ENCODE measurements at regions not wholly inside any gene's neighbourhood (a gene's known extent, or its start where the extent isn't known, plus 50 kb on each side); places are given as distances from the start of the nearest gene placed in this dataset.

GRCh38 chr2:23321751-23322150 lies 63.2 kb upstream of the KLHL29 start:
- TF ChIP-seq, protein P1, sequence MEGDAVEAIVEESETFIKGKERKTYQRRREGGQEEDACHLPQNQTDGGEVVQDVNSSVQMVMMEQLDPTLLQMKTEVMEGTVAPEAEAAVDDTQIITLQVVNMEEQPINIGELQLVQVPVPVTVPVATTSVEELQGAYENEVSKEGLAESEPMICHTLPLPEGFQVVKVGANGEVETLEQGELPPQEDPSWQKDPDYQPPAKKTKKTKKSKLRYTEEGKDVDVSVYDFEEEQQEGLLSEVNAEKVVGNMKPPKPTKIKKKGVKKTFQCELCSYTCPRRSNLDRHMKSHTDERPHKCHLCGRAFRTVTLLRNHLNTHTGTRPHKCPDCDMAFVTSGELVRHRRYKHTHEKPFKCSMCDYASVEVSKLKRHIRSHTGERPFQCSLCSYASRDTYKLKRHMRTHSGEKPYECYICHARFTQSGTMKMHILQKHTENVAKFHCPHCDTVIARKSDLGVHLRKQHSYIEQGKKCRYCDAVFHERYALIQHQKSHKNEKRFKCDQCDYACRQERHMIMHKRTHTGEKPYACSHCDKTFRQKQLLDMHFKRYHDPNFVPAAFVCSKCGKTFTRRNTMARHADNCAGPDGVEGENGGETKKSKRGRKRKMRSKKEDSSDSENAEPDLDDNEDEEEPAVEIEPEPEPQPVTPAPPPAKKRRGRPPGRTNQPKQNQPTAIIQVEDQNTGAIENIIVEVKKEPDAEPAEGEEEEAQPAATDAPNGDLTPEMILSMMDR (IDR thresholded peaks at IDR 0.05; ENCODE audit: low read depth, low read length), result no peak
- TF ChIP-seq EZH2phosphoT487 (IDR thresholded peaks at IDR 0.05; ENCODE audit: low read depth), result no peak
